Activated CD4-positive, alpha-beta T cell treated with anti-CD3 and anti-CD28 coated beads, Interleukin-2, amount 50 U/mL, for 24 hours (primary cell): ENCODE measurements at regions not wholly inside any gene's neighbourhood (a gene's known extent, or its start where the extent isn't known, plus 50 kb on each side); places are given as distances from the start of the nearest gene placed in this dataset.

Experiments used
- DNase-seq, 2 donors: peaks; one replicate each; pipeline ENCODE4 v3.0.0-alpha.2; 2020; ENCODE audit warnings: low read depth in 1 of 2, low spot score in 1 of 2

DNA sequence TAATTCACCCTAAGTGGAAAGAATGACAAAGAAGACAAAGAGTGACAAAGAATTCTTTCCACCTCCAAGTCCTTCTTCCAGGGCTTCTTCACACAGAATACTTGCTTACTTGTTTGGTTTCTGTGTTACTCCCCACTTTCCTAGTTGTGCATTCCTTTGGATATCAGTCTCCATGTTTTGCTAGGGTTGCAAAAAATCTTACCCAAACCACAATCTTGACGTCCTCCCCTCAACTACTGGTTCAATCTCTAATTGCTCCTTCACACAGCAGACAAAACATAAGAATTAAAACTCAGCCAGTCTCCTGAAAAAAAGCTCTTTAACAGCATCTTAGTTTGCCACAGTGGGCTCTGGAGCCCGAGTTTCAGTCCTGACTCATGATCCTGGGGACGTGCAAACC, 297.6 kb upstream of the CHRNA7 start:
- no peak for DNase-seq

DNA sequence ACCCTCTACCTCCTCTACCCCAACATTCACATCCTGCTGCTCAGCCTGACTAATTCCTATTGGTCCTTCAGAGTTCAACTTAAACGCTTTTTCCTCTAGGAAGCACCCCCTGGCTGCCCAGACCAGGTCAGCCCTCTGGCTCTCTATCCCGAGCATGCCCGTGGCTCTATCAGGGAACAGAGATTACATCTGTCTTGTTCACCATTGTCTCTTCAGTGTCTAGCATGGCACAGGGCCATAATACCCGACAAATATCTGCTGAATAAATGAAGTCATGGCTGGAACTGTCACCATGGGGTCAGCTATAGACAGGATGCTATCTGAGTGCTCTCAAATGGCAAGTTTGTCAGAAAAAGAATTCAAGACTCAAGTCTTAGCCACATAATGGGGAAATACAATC, 296.9 kb upstream of the CHRNA7 start:
- no peak for DNase-seq

- no peak for DNase-seq
These were observed 290.1 kb upstream of the CHRNA7 start for GRCh38 chr15:31740203-31740602.

- no peak for DNase-seq
These were observed 284.5 kb upstream of the CHRNA7 start for GRCh38 chr15:31745841-31746240.

- no peak for DNase-seq
These were observed 278.1 kb upstream of the CHRNA7 start for GRCh38 chr15:31752065-31752762.

GRCh38 chr15:31752905-31753304, 277.4 kb upstream of the CHRNA7 start:
- DNase-seq: no peak

- no peak for DNase-seq
These were observed 272.2 kb upstream of the CHRNA7 start for GRCh38 chr15:31758126-31758525.

DNA sequence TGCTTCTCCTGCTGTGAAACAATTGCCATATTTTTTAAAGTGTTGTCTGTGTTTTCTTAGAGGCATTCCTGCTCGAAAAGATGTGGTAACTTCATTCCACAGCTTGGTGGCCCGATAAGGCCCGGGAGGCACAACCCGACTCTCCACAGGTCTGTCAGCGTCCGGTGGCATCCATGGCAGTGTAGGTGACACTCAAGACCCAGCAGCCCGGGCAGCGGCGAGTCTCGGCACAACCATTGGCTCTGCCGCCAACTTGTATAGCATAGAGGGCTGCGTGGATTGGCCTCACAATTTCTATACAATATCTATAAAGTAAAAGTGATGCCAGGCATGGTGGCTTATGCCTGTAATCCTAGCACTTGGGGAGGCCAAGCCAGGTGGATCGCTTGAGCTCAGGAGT, 262.3 kb upstream of the CHRNA7 start:
- no peak for DNase-seq

DNA sequence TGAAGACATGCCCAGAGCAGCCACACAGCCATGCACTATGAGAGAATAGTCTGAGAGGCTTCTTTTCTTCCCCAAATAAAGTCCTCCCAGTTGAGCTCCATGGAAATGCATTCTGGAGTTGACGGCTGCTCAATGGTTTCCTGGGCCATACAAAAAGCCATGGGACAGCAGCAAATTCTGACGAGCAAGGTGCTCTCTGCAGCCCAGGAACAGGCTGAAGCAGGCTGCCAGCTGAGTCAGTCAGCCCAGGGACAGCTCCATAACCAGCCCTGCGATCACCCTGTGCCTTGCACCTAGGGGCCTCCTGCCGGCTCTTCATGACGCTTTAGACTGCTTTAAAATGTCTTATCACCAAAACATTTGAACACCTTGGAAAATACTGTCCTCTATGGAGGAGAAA, 256.3 kb upstream of the CHRNA7 start:
- no peak for DNase-seq

GRCh38 chr15:31776039-31776438, 254.3 kb upstream of the CHRNA7 start:
- no peak for DNase-seq

GRCh38 chr15:31781261-31781660, 249.1 kb upstream of the CHRNA7 start:
- no peak for DNase-seq

DNA sequence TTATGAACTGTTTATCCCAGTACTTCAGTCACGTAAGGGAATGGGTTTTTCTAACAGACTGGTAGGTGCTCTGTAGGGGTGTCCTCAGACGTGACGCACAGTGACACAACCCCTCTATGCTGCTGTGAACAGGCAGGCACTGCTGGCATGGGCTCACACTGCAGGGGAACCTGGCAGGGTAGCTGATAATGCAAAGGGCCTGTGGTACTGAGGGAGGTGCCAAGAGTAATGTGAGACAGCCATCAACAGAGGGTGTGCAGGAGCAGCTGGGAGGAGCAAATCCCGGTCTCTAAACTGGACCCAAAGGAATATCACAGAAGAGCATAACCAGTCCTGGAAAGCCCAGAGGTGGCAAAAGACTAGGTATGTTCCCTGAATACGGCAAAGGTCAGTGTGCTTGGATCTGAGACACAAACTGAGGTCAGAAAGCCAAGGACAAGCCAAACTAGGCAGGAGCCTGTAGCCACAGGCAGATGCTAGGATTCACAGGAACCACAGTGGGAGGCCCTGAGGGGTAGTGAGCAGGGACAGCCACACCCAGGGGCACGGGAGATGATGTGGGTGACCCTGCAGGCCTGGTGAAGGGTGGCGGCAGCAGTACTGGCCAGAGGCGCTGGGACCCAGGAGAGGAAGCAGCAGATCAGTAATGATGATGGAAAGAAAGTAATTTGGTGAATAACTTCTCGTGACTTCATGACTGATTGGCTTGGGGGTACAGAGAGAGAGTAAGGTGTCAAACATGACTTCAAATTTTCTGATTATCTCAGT, 248.1 kb upstream of the CHRNA7 start:
- DNase-seq: no peak

GRCh38 chr15:31782951-31783350, 247.4 kb upstream of the CHRNA7 start:
- no peak for DNase-seq

DNA sequence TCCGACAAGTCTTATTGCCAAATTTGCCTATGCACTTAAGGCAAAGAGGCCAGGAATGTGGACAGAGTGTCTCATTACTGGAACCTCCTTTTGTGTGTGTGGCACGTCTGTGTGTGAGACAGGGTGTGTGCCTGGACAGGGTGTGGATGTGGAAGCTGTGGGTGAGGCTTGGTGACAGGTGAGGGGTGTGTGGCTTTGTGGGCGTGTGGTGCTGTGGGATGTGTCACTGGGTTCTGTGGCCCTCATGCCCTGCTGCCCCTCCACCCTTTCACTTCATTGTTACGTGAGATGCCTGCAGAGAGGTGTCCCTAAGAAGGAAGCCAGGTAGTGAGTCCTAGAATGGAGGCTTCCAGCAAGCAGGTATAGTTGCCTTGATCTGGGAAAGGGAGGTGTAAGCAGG, 244.0 kb upstream of the CHRNA7 start:
- DNase-seq: no peak

DNA sequence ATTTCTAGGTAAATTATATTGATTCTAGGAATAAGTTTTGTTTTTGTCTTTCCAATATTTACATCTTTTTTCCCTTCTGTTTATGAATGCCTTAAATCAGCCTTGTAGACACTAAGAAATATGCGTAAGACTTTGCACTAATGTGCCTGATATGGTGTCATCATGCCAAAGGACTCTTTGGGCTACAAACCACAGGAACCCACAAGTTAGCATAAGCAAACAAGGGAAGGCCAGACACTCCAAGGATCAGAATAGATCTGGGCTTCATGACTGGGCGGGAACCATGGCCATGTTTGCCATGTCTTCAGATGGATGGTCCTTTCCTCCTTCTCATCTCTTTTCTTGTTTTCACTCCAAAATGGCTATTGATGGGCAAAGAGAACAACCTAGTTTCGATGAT, 242.2 kb upstream of the CHRNA7 start:
- DNase-seq: no peak

GRCh38 chr15:31792611-31793199, 237.6 kb upstream of the CHRNA7 start:
- no peak for DNase-seq

- no peak for DNase-seq
These were observed 231.0 kb upstream of the CHRNA7 start for GRCh38 chr15:31799319-31799714.

DNA sequence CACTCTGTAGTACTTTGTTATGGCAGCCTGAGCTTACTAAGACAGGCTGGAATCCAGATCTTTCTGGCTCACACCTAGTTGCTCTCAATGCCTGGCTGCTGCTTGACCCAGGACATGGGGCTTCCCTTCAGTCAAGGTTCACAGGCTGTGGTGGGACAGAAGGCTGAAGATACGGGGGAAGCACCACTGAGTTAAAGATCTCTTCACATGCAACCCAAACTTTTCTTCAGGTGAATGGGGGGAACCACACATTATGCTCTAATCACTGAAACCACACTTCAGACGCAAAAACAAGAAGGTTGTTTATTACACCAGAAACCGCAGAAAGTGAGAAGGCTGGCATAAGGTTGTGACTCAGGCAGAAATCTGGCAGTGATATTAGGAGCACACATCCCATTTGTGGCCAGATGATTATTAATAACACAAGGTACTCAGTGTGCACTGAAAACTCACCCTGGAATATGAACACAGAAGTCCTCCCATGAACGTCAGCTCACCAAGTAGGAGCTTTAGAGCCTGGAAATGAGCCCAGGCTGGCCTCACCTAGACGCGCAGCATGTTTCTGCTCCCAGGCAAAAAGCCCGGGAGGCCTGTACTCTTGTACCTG, 230.5 kb upstream of the CHRNA7 start:
- DNase-seq: no peak

GRCh38 chr15:31801152-31801551, 229.2 kb upstream of the CHRNA7 start:
- DNase-seq: no peak

GRCh38 chr15:31802761-31803160, 227.6 kb upstream of the CHRNA7 start:
- DNase-seq: no peak

DNA sequence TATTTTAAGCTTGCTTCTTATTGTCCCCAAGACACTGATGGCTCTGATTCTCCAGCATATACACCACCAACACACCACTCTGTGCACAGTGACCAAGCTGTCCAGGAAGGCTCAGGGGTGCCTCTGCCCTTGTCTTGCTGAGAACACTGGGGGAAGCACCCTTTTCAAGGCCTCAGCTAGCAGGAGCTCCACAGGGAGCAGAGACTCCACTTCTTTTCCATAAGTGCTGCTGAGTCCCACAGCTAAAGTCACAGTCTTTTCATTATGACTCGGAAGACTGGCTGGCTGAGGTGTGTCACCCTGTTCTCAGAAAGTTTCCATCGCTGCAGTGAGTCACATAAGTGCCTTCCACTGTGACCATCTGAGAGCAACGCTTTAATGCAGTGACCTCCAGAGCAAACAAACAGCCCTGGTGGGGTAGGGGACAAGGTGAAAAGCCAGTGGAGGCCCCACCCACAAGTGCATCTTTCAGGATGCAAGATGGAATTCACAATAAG, 226.9 kb upstream of the CHRNA7 start:
- no peak for DNase-seq
